ENCODE measurements at regions not wholly inside any gene's neighbourhood (a gene's known extent, or its start where the extent isn't known, plus 50 kb on each side); places are given as distances from the start of the nearest gene placed in this dataset.

GRCh38 chr14:48546996-48547395 is 871.6 kb upstream of the MDGA2 start:
- Histone ChIP-seq H3K27me3 (no peaks in the 10 kb centered on the region), H3K4me1 (no peaks in the 10 kb centered on the region), H3K36me3 (peaks cover 0 to 2% of the 10 kb centered on the region in 2 donors), H3K27ac (no peak overlapping the region), H3K9me3 (no peaks in the 10 kb centered on the region), H3K4me3 (no peak overlapping the region)
- intact Hi-C loops (cut with DNase I; ENCODE audit: low total_unique reads): no loop called here
- DNase-seq: no peak
- no peak for TF ChIP-seq POLR2A (IDR thresholded peaks at IDR 0.05)
- TF ChIP-seq CTCF (IDR thresholded peaks at IDR 0.05): no peak

GRCh38 chr14:48537600-48537999 is 862.2 kb upstream of the MDGA2 start:
- no peaks in the 10 kb centered on the region for H3K36me3 ChIP-seq
- DNase-seq: no peak
- H3K4me3 ChIP-seq: no peak overlapping the region
- H3K4me1 ChIP-seq: no peaks in the 10 kb centered on the region
- no peaks in the 10 kb centered on the region for H3K27me3 ChIP-seq
- no peak overlapping the region for H3K27ac ChIP-seq
- intact Hi-C loops (cut with DNase I; ENCODE audit: low total_unique reads): no loop called here
- no peaks in the 10 kb centered on the region for H3K9me3 ChIP-seq
- TF ChIP-seq CTCF (IDR thresholded peaks at IDR 0.05) (no peak), POLR2A (IDR thresholded peaks at IDR 0.05) (no peak)

DNA sequence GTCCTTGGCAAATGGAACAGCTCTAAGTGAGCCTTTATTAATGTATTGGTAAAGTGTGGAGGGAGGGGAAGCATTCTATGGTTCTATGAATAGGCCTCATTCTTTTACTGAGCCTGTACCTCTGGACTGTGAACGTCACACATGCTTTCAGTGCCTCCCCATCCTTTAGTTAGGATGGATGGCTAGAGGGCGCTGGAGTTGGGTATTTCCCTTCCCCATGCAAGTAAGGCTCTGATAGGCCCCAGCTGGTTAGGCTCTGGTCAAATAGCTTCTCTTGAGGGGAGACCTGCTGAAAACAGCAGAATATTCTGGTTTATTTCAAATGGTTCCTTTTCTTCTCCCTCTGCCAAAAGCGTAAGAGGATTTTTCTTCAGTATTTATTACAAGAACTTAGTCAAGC is 860.9 kb upstream of the MDGA2 start:
- intact Hi-C loops (cut with DNase I; ENCODE audit: low total_unique reads): no loop called here

DNA sequence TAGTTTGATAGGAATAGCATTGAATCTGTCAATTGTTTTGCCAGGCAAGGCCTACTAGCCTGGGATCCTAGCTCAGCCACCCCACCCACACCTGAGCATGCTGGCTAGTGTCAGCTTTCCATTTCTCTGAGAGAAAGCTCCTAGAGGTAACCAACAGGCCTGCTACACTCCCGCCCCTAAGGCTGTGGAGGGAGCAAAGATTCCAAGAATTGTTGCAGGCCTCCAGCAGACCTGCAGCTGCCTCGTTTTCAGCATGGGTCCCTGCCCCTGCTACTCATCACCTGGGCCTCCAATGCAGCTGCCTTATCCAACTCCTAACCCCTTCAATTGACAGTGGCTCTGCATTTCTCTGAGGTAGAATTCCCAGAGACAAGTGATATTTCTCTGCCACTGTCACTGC is 852.4 kb upstream of the MDGA2 start:
- Histone ChIP-seq H3K4me1 (no peaks in the 10 kb centered on the region), H3K9me3 (no peaks in the 10 kb centered on the region), H3K36me3 (no peaks in the 10 kb centered on the region), H3K27ac (no peak overlapping the region), H3K4me3 (no peak overlapping the region), H3K27me3 (no peaks in the 10 kb centered on the region)
- TF ChIP-seq CTCF (IDR thresholded peaks at IDR 0.05): no peak
- no peak for TF ChIP-seq POLR2A (IDR thresholded peaks at IDR 0.05)
- intact Hi-C loops (cut with DNase I; ENCODE audit: low total_unique reads): no loop called here
- no peak for DNase-seq

More for the DNA sequence above, 860.9 kb upstream of the MDGA2 start:
- H3K27me3 ChIP-seq: no peaks in the 10 kb centered on the region
- TF ChIP-seq POLR2A (IDR thresholded peaks at IDR 0.05): no peak
- no peak for TF ChIP-seq CTCF (IDR thresholded peaks at IDR 0.05)
- H3K27ac ChIP-seq: no peak overlapping the region
- no peaks in the 10 kb centered on the region for H3K9me3 ChIP-seq
- H3K4me3 ChIP-seq: no peak overlapping the region
- H3K4me1 ChIP-seq: no peaks in the 10 kb centered on the region
- DNase-seq: no peak
- no peaks in the 10 kb centered on the region for H3K36me3 ChIP-seq

DNA sequence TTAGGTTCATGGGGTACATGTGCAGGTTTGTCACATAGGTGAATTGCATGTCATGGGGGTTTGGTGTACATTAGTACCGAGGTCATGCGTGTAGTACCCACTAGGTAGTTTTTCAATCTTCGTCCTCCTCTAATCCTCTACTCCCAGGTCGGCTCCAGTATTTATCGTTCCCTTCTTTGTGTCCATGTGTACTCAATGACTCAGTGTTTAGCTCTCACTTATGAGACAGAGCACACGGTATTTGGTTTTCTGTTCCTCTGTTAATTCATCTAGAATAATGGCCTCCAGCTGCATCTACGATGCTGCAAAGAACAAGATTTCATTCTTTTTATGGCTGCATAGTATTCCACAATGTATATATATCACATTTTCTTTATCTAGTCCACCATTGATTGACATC is 850.9 kb upstream of the MDGA2 start:
- Histone ChIP-seq H3K4me1 (no peaks in the 10 kb centered on the region), H3K4me3 (no peak overlapping the region), H3K9me3 (no peaks in the 10 kb centered on the region), H3K27ac (no peak overlapping the region), H3K27me3 (no peaks in the 10 kb centered on the region), H3K36me3 (no peaks in the 10 kb centered on the region)
- intact Hi-C loops (cut with DNase I; ENCODE audit: low total_unique reads): no loop called here
- no peak for DNase-seq
- TF ChIP-seq POLR2A (IDR thresholded peaks at IDR 0.05) (no peak), CTCF (IDR thresholded peaks at IDR 0.05) (no peak)

Measured in uterus (tissue), 3 donors.